ENCODE measurements at regions not wholly inside any gene's neighbourhood (a gene's known extent, or its start where the extent isn't known, plus 50 kb on each side); places are given as distances from the start of the nearest gene placed in this dataset.

- Mint-ChIP-seq H3K4me3 (ENCODE audit: unreplicated experiment) (no peak overlapping the region), H3K36me3 (ENCODE audit: unreplicated experiment) (peaks cover 3% of the 10 kb centered on the region), H3K27ac (ENCODE audit: unreplicated experiment) (no peak overlapping the region), H3K4me1 (ENCODE audit: low read depth, unreplicated experiment) (no peaks in the 10 kb centered on the region), H3K9me3 (ENCODE audit: unreplicated experiment) (peaks cover 6% of the 10 kb centered on the region), H3K27me3 (ENCODE audit: unreplicated experiment) (peaks cover 4% of the 10 kb centered on the region)
- DNase-seq: no peak
- TF ChIP-seq CTCF (IDR thresholded peaks at IDR 0.05; ENCODE audit: partially characterized antibody, unreplicated experiment): no peak
Measured at GRCh38 chr2:129466389-129466788, 513.1 kb upstream of the RAB6C start.

DNA sequence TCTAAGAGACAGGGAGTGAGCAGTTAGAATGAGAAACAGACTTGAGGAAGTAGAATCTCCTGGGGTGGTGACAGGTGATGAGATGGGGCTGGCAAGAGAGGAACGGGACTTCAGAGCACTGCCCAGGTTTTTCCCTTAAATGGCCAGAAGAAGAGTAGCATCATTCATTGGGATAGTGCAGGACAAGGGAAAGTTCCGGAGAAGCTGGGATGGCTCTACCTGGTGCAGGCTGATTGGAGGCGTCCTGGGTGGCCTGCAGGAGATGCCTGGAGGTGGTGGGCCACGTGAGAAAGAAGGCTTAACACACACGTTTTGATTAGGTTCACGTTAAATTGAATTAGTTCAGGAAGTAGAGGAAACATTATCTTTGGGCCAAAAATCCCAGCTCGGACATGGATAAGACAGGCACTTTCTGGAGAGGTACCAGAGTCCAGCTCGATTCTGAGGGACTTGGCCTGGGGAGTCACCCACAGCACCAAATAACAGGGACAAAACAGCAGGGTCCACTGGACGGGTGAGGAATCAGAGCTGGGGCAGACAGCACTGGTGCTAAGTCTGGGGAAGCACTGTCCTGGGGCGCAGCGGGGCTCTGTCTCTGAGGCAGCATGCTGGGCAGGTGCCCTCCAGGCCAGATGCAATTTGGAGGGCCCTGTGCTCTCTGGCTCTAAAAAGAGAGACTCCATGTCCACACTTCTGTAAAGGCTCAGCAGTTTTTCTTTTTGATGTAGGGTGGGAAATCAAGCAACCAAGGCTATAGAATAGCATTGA is 512.3 kb upstream of the RAB6C start:
- Mint-ChIP-seq H3K9me3 (ENCODE audit: unreplicated experiment) (peaks cover 6% of the 10 kb centered on the region), H3K4me3 (ENCODE audit: unreplicated experiment) (no peak overlapping the region), H3K4me1 (ENCODE audit: low read depth, unreplicated experiment) (no peaks in the 10 kb centered on the region), H3K27me3 (ENCODE audit: unreplicated experiment) (peaks cover 4% of the 10 kb centered on the region), H3K36me3 (ENCODE audit: unreplicated experiment) (peaks cover 3% of the 10 kb centered on the region), H3K27ac (ENCODE audit: unreplicated experiment) (no peak overlapping the region)
- no peak for DNase-seq
- TF ChIP-seq CTCF (IDR thresholded peaks at IDR 0.05; ENCODE audit: partially characterized antibody, unreplicated experiment): no peak

- H3K4me1 Mint-ChIP-seq (ENCODE audit: low read depth, unreplicated experiment): no peaks in the 10 kb centered on the region
- no peak for DNase-seq
- peaks cover 3% of the 10 kb centered on the region for H3K36me3 Mint-ChIP-seq (ENCODE audit: unreplicated experiment)
- TF ChIP-seq CTCF (IDR thresholded peaks at IDR 0.05; ENCODE audit: partially characterized antibody, unreplicated experiment): no peak
- H3K27me3 Mint-ChIP-seq (ENCODE audit: unreplicated experiment): peaks cover 6% of the 10 kb centered on the region
- no peak overlapping the region for H3K27ac Mint-ChIP-seq (ENCODE audit: unreplicated experiment)
- H3K9me3 Mint-ChIP-seq (ENCODE audit: unreplicated experiment): peaks cover 6% of the 10 kb centered on the region
- no peak overlapping the region for H3K4me3 Mint-ChIP-seq (ENCODE audit: unreplicated experiment)
Measured at GRCh38 chr2:129467941-129468340, 511.5 kb upstream of the RAB6C start.

- peaks cover 3% of the 10 kb centered on the region for H3K36me3 Mint-ChIP-seq (ENCODE audit: unreplicated experiment)
- no peak for DNase-seq
- no peak overlapping the region for H3K4me3 Mint-ChIP-seq (ENCODE audit: unreplicated experiment)
- TF ChIP-seq CTCF (IDR thresholded peaks at IDR 0.05; ENCODE audit: partially characterized antibody, unreplicated experiment): no peak
- no peak overlapping the region for H3K27ac Mint-ChIP-seq (ENCODE audit: unreplicated experiment)
- peaks cover 6% of the 10 kb centered on the region for H3K27me3 Mint-ChIP-seq (ENCODE audit: unreplicated experiment)
- no peaks in the 10 kb centered on the region for H3K4me1 Mint-ChIP-seq (ENCODE audit: low read depth, unreplicated experiment)
- peaks cover 6% of the 10 kb centered on the region for H3K9me3 Mint-ChIP-seq (ENCODE audit: unreplicated experiment)
Measured at GRCh38 chr2:129468879-129469278, 510.6 kb upstream of the RAB6C start.

DNA sequence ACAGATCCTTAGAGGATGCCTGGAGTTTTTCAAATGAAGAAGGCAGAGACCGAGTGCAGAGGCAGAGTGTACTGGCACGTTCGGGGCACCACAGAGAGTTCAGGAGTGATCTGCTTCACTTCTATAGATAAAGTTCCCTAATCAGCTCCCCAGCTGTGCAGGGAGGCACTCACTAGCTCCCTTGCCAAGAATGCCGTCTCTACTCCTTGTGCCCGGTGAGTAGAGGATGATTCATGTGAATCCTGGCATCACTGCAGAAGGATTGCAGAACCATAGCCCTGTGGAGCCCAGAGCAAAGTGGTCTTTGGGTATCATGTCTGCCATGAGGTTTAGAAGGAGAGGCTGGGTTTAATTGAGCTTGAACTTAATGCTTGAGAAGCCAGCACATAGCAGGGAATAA is 510.1 kb upstream of the RAB6C start:
- Mint-ChIP-seq H3K9me3 (ENCODE audit: unreplicated experiment) (peaks cover 6% of the 10 kb centered on the region), H3K4me1 (ENCODE audit: low read depth, unreplicated experiment) (no peaks in the 10 kb centered on the region), H3K36me3 (ENCODE audit: unreplicated experiment) (peaks cover 3% of the 10 kb centered on the region), H3K27me3 (ENCODE audit: unreplicated experiment) (peaks cover 6% of the 10 kb centered on the region), H3K27ac (ENCODE audit: unreplicated experiment) (no peak overlapping the region), H3K4me3 (ENCODE audit: unreplicated experiment) (no peak overlapping the region)
- TF ChIP-seq CTCF (IDR thresholded peaks at IDR 0.05; ENCODE audit: partially characterized antibody, unreplicated experiment): no peak
- DNase-seq: no peak

Measured in glutamatergic neuron (in vitro differentiated cells).